SK-N-SH (cell line): ENCODE measurements at regions not wholly inside any gene's neighbourhood (a gene's known extent, or its start where the extent isn't known, plus 50 kb on each side); places are given as distances from the start of the nearest gene placed in this dataset.
"Not testable (repeated sequence)": the region's sequence is repeated elsewhere in the genome, so short reads cannot be mapped to it uniquely, and the experiment has no call there.

Experiments used
- CTCF ChIA-PET: fragments of 300-600, 350-600 bp; formaldehyde crosslinking; extraction: SDS; loops from one replicate; lab custom pipeline; 2021; lab: Yijun Ruan, JAX
- POLR2A ChIA-PET: fragments of 350-600 bp; sonication (Branson Sonifier 250); formaldehyde crosslinking; extraction: SDS; loops from one replicate; lab custom pipeline; 2020; ENCODE audit warnings: antibody characterized with exemption, inconsistent platforms; lab: Yijun Ruan, JAX
- DNase-seq: peaks from one replicate; pipeline ENCODE4 v3.0.0; 2012
- H2AFZ ChIP-seq: fragments of 200-600 bp; sonication (generic); 2 replicates; pipeline ENCODE4 v1.8.1; 2016; ENCODE audit warnings: antibody characterized with exemption, mild to moderate bottlenecking, low read depth
- H3F3A ChIP-seq: fragments of 200-600 bp; sonication (generic); replicated peaks from 2 replicates; pipeline ENCODE3; 2016; ENCODE audit warnings: antibody characterized with exemption, mild to moderate bottlenecking; ENCODE audit not compliant: insufficient read depth
- H3K27ac ChIP-seq, 2 experiments: fragments of 200-500 bp in 1 of 2; fragments of 200-600 bp in 1 of 2; sonication (Bioruptor generic) in 1 of 2; sonication (generic), shearing (Covaris generic) in 1 of 2; 2 replicates each; pipeline versions ENCODE4 v1.5.1 to v1.6.1; 2014 to 2016; ENCODE audit warnings: low read depth in 2 of 2, inconsistent platforms in 1 of 2, low read length in 1 of 2, mild to moderate bottlenecking in 1 of 2, mixed read lengths in 1 of 2
- H3K27me3 ChIP-seq: fragments of 200-600 bp; sonication (generic), shearing (Covaris generic); 2 replicates; pipeline ENCODE4 v1.6.1; 2016; ENCODE audit warnings: mixed run types; ENCODE audit not compliant: insufficient read depth
- H3K36me3 ChIP-seq, 2 experiments: fragments of 200-500 bp in 1 of 2; fragments of 200-600 bp in 1 of 2; sonication (Bioruptor generic) in 1 of 2; sonication (generic) in 1 of 2; replicated peaks in 1 of 2; 2 replicates each; pipeline versions ENCODE3 to v1.5.1; 2014 to 2016; ENCODE audit warnings: low read length in 1 of 2, mild to moderate bottlenecking in 1 of 2; ENCODE audit not compliant: insufficient read depth in 2 of 2, control insufficient read depth in 1 of 2
- H3K4me1 ChIP-seq, 2 experiments: fragments of 200-500 bp in 1 of 2; fragments of 200-600 bp in 1 of 2; sonication (Bioruptor generic) in 1 of 2; sonication (generic), shearing (Covaris generic) in 1 of 2; 2 replicates each; pipeline versions ENCODE4 v1.5.1 to v1.6.1; 2014 to 2016; ENCODE audit warnings: low read depth in 1 of 2, low read length in 1 of 2, mixed run types in 1 of 2; ENCODE audit not compliant: insufficient read depth in 2 of 2, control insufficient read depth in 1 of 2
- H3K4me2 ChIP-seq: fragments of 200-600 bp; sonication (generic), shearing (Covaris generic); 2 replicates; pipeline ENCODE4 v1.6.1; 2017; ENCODE audit warnings: mixed run types
- H3K4me3 ChIP-seq, 2 experiments: fragments of 200-500 bp in 1 of 2; fragments of 200-600 bp in 1 of 2; sonication (Bioruptor generic) in 1 of 2; sonication (generic), shearing (Covaris generic) in 1 of 2; 2 replicates each; pipeline versions ENCODE4 v1.5.1 to v1.8.1; 2014 to 2016; ENCODE audit warnings: low read depth in 2 of 2, inconsistent platforms in 1 of 2, low read length in 1 of 2, mild to moderate bottlenecking in 1 of 2, mixed read lengths in 1 of 2, moderate library complexity in 1 of 2
- H3K79me2 ChIP-seq: fragments of 200-600 bp; sonication (generic); 2 replicates; pipeline ENCODE4 v1.8.1; 2017; ENCODE audit warnings: mild to moderate bottlenecking; ENCODE audit not compliant: insufficient read depth
- H3K9ac ChIP-seq: fragments of 200-600 bp; sonication (generic); 2 replicates; pipeline ENCODE4 v1.6.1; 2017; ENCODE audit warnings: mixed run types
- H3K9me2 ChIP-seq: fragments of 200-600 bp; sonication (generic); 2 replicates; pipeline ENCODE4 v1.6.1; 2017; ENCODE audit warnings: mixed run types
- H3K9me3 ChIP-seq: fragments of 200-600 bp; sonication (generic); 2 replicates; pipeline ENCODE4 v1.6.1; 2017; ENCODE audit warnings: mixed run types, mild to moderate bottlenecking, moderate library complexity
- H4K20me1 ChIP-seq: fragments of 200-600 bp; sonication (generic); 2 replicates; pipeline ENCODE4 v1.6.1; 2017; ENCODE audit warnings: mild to moderate bottlenecking, mixed run types; ENCODE audit not compliant: insufficient read depth
- ELF1 ChIP-seq: IDR thresholded peaks from 2 replicates; pipeline ENCODE4 v1.4.0; 2012
- EP300 ChIP-seq, 2 experiments: IDR thresholded peaks; 2 replicates each; pipeline versions ENCODE4 v1.4.0 to v1.6.1; 2012; ENCODE audit warnings: borderline replicate concordance in 1 of 2, low read depth in 1 of 2, low read length in 1 of 2
- MXI1 ChIP-seq: IDR thresholded peaks from 2 replicates; pipeline ENCODE4 v1.6.1; 2012; ENCODE audit warnings: mild to moderate bottlenecking, low read depth, low read length, improper control_type of control experiment
- NFIC ChIP-seq: IDR thresholded peaks from 2 replicates; pipeline ENCODE4 v1.4.0; 2012; ENCODE audit warnings: borderline replicate concordance
- POLR2AphosphoS5 ChIP-seq: IDR thresholded peaks from 2 replicates; pipeline ENCODE4 v1.6.1; 2012; ENCODE audit warnings: low read depth, low read length
- RAD21 ChIP-seq: IDR thresholded peaks from 2 replicates; pipeline ENCODE4 v1.6.1; 2012; ENCODE audit warnings: mild to moderate bottlenecking, low read length
- RCOR1 ChIP-seq: fragments of 150-350 bp; IDR thresholded peaks from 2 replicates; pipeline ENCODE4 v1.6.1; 2017; ENCODE audit warnings: antibody characterized with exemption, low read length
- RFX5 ChIP-seq: IDR thresholded peaks from 2 replicates; pipeline ENCODE4 v1.6.1; 2012; ENCODE audit warnings: mild to moderate bottlenecking, improper control_type of control experiment, low read length
- RXRA ChIP-seq: IDR thresholded peaks from 2 replicates; pipeline ENCODE4 v1.4.0; 2012; ENCODE audit warnings: low read depth, mild to moderate bottlenecking, borderline replicate concordance
- SIN3A ChIP-seq: IDR thresholded peaks from 2 replicates; pipeline ENCODE4 v1.6.1; 2012; ENCODE audit warnings: low read depth, mild to moderate bottlenecking, low read length, moderate library complexity, borderline replicate concordance
- TCF12 ChIP-seq: IDR thresholded peaks from 2 replicates; pipeline ENCODE4 v1.4.0; 2012
- TEAD4 ChIP-seq: IDR thresholded peaks from 2 replicates; pipeline ENCODE4 v1.4.0; 2012; ENCODE audit warnings: mild to moderate bottlenecking, borderline replicate concordance; ENCODE audit not compliant: insufficient read depth
- WGBS: methylation state at CpG from one replicate; pipeline ENCODE4 v1.1.6; 2017; ENCODE audit warnings: low lambda C conversion rate; 5-methylcytosine and 5-hydroxymethylcytosine counted together
- TF ChIP-seq, protein P1 (sequence below): IDR thresholded peaks from 2 replicates; pipeline ENCODE4 v1.4.0; 2012; ENCODE audit warnings: low read depth, borderline replicate concordance
- TF ChIP-seq, protein P2 (sequence below): IDR thresholded peaks from 2 replicates; pipeline ENCODE4 v1.4.0; 2012; ENCODE audit warnings: low read depth
- TF ChIP-seq, protein P3 (sequence below): fragments of 150-350 bp; IDR thresholded peaks from 2 replicates; pipeline ENCODE4 v1.6.1; 2017; ENCODE audit warnings: antibody characterized with exemption, low read length, low read depth, borderline replicate concordance
- TF ChIP-seq, protein P4 (sequence below): IDR thresholded peaks from 2 replicates; pipeline ENCODE4 v1.4.0; 2012; ENCODE audit warnings: low read depth, borderline replicate concordance
- TF ChIP-seq, protein P5 (sequence below): IDR thresholded peaks from 2 replicates; pipeline ENCODE4; 2012

DNA sequence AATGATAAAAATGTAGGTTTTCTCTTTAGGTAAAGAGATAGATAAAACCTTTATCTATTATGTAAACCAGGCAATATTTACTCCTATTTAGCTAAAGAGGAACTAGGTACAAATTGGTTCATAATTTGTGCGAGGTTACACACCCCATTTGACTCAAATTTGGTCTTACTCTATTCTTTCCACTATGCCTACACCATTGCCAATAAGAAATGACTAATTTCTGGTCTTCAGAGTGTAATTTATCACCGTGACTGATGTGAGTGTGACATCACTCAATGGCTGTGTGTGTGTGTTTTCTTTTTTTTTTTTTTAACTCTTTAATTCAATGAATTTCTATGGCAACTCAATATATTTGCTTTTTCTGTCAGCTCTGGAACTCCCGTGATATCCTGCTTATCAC, 955.8 kb downstream of the TDRD15 start:
- CTCF ChIA-PET: no interaction called here
- no peak overlapping the region for H3K4me2 ChIP-seq
- H4K20me1 ChIP-seq: no peaks in the 10 kb centered on the region
- WGBS: 12% methylated on average over 3 of the region's 3 CpGs
- H3K4me3 ChIP-seq: no peak overlapping the region
- H3K36me3 ChIP-seq: no peaks in the 10 kb centered on the region
- no peaks in the 10 kb centered on the region for H3K79me2 ChIP-seq
- no peaks in the 10 kb centered on the region for H3K9me3 ChIP-seq
- H3K4me1 ChIP-seq: no peaks in the 10 kb centered on the region
- POLR2A ChIA-PET: no interaction called here
- no peaks in the 10 kb centered on the region for H3K27me3 ChIP-seq
- DNase-seq: no peak
- H3K27ac ChIP-seq: no peak overlapping the region
- no peak overlapping the region for H2AFZ ChIP-seq
- H3K9me2 ChIP-seq: no peaks in the 10 kb centered on the region
- no peak for TF ChIP-seq RFX5
- TF ChIP-seq, protein P1, sequence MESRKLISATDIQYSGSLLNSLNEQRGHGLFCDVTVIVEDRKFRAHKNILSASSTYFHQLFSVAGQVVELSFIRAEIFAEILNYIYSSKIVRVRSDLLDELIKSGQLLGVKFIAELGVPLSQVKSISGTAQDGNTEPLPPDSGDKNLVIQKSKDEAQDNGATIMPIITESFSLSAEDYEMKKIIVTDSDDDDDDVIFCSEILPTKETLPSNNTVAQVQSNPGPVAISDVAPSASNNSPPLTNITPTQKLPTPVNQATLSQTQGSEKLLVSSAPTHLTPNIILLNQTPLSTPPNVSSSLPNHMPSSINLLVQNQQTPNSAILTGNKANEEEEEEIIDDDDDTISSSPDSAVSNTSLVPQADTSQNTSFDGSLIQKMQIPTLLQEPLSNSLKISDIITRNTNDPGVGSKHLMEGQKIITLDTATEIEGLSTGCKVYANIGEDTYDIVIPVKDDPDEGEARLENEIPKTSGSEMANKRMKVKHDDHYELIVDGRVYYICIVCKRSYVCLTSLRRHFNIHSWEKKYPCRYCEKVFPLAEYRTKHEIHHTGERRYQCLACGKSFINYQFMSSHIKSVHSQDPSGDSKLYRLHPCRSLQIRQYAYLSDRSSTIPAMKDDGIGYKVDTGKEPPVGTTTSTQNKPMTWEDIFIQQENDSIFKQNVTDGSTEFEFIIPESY: no peak
- no peak for TF ChIP-seq MXI1
- no peak for TF ChIP-seq SIN3A
- no peak for TF ChIP-seq RXRA
- no peak for TF ChIP-seq TEAD4
- TF ChIP-seq, protein P2, sequence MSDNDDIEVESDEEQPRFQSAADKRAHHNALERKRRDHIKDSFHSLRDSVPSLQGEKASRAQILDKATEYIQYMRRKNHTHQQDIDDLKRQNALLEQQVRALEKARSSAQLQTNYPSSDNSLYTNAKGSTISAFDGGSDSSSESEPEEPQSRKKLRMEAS: no peak
- TF ChIP-seq, protein P3, sequence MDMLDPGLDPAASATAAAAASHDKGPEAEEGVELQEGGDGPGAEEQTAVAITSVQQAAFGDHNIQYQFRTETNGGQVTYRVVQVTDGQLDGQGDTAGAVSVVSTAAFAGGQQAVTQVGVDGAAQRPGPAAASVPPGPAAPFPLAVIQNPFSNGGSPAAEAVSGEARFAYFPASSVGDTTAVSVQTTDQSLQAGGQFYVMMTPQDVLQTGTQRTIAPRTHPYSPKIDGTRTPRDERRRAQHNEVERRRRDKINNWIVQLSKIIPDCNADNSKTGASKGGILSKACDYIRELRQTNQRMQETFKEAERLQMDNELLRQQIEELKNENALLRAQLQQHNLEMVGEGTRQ: no peak
- TF ChIP-seq TCF12: no peak
- no peak for TF ChIP-seq RAD21
- TF ChIP-seq, protein P4, sequence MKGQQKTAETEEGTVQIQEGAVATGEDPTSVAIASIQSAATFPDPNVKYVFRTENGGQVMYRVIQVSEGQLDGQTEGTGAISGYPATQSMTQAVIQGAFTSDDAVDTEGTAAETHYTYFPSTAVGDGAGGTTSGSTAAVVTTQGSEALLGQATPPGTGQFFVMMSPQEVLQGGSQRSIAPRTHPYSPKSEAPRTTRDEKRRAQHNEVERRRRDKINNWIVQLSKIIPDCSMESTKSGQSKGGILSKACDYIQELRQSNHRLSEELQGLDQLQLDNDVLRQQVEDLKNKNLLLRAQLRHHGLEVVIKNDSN: no peak
- no peak overlapping the region for H3K9ac ChIP-seq
- no peaks in the 10 kb centered on the region for H3F3A ChIP-seq

DNA sequence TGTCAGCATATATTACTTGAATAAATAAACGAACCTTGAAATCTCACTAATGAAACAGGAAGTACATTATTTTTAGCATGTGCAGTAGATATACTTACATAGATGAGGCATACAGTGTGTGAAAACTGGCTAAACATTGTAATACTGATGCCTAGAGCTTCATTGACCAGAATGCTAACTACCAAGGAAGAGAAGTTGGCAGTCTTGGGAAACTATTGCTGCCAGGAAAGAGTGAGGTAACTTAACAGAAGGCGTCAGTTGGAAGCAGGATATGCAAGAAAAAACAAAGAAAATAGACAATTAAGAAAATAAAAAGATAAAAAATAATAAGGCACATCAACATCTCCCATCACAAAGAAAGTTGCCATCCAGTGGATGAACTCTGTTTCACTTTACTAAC, 963.0 kb downstream of the TDRD15 start:
- no peak overlapping the region for H3K27ac ChIP-seq
- no peaks in the 10 kb centered on the region for H3K27me3 ChIP-seq
- 16% methylated on average over 2 of the region's 2 CpGs for WGBS
- H3K9me3 ChIP-seq: peaks cover 8% of the 10 kb centered on the region; the same call in 1 of the 2 replicates
- no peaks in the 10 kb centered on the region for H3K79me2 ChIP-seq
- no peak for DNase-seq
- H4K20me1 ChIP-seq: no peaks in the 10 kb centered on the region
- H3K9ac ChIP-seq: no peak overlapping the region
- ChIA-PET CTCF (no interaction called here), POLR2A (no interaction called here)
- no peaks in the 10 kb centered on the region for H3K36me3 ChIP-seq
- H3K4me2 ChIP-seq: no peak overlapping the region
- H3K4me1 ChIP-seq: no peaks in the 10 kb centered on the region
- TF ChIP-seq MXI1: no peak
- TF ChIP-seq TEAD4: no peak
- no peak for TF ChIP-seq ELF1
- TF ChIP-seq EP300 (IDR thresholded peaks at IDR 0.05; ENCODE audit: borderline replicate concordance in 1 of 2, low read depth in 1 of 2, low read length in 1 of 2): no peak
- TF ChIP-seq POLR2AphosphoS5: no peak
- TF ChIP-seq RCOR1: no peak
- TF ChIP-seq RAD21: no peak
- TF ChIP-seq, protein P2: no peak
- TF ChIP-seq, protein P3: no peak
- TF ChIP-seq NFIC: no peak
- TF ChIP-seq, protein P5, sequence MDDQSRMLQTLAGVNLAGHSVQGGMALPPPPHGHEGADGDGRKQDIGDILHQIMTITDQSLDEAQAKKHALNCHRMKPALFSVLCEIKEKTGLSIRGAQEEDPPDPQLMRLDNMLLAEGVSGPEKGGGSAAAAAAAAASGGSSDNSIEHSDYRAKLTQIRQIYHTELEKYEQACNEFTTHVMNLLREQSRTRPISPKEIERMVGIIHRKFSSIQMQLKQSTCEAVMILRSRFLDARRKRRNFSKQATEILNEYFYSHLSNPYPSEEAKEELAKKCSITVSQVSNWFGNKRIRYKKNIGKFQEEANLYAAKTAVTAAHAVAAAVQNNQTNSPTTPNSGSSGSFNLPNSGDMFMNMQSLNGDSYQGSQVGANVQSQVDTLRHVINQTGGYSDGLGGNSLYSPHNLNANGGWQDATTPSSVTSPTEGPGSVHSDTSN: no peak
- no peak overlapping the region for H3K4me3 ChIP-seq
- no peaks in the 10 kb centered on the region for H3K9me2 ChIP-seq
- H3F3A ChIP-seq: no peaks in the 10 kb centered on the region
- H2AFZ ChIP-seq: no peak overlapping the region

DNA sequence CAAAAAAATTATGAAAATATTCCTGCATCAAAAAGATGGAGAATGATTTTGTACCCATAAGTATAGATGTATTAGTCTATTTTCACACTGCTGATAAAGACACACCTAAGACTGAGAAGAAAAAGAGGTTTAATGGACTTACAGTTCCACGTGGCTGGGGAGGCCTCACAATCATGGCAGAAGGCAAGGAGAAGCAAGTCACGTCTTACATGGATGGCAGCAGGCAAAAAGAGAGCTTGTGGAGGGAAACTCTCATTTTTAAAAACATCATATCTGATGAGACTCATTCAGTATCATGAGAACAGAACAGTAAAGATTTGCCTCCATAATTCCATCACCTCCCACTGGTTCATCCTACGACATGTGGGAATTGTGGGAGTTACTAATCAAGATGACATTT, 979.8 kb downstream of the TDRD15 start:
- H3K4me2 ChIP-seq, H3K79me2 ChIP-seq, H3K27ac ChIP-seq, H3K4me3 ChIP-seq, H4K20me1 ChIP-seq, POLR2A ChIA-PET, H3F3A ChIP-seq, H3K9ac ChIP-seq, H3K27me3 ChIP-seq, H3K9me2 ChIP-seq, DNase-seq, H3K36me3 ChIP-seq, H2AFZ ChIP-seq, CTCF ChIA-PET, H3K4me1 ChIP-seq: not testable (repeated sequence)
- WGBS: 18% methylated on average over 3 of the region's 3 CpGs
- H3K9me3 ChIP-seq: peaks cover 11% of the 10 kb centered on the region; the same call in 1 of the 2 replicates
